ENCODE measurements at regions not wholly inside any gene's neighbourhood (a gene's known extent, or its start where the extent isn't known, plus 50 kb on each side); places are given as distances from the start of the nearest gene placed in this dataset.

GRCh38 chr14:100469632-100470522 lies 117.3 kb downstream of the BEGAIN start:
- no peak for DNase-seq

GRCh38 chr14:100470523-100470897 lies 116.7 kb downstream of the BEGAIN start:
- DNase-seq = no peak

DNA sequence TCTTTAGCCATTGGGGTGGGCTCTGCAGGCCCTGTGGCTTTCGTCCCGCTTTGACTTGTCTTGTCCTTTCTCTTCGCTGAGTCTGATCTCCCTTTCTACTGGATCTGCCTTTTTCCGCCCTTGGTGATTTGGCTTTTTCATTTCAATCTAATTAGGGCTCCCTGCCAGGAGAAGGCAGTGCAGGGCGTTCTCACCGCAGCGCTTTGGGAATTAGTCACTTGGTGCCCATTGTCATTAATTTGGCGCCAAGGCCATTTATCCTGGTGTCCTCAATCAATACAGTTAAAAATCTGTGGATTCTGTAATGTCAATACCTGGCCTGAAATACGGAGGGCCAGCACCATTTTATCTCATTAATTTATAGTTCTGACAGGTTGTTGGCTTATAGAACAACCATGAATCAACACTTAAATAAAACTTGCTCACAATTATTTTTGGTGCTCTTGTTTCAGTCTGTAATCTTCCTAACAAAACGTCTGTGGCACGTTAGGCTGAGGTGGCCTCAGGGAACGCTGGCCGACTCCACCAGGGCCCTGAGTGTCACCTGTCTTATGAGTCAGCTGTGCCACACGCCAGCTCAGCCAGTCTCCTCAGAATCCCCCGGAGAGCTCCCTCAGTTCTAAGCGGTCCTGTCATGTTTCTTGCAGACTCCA lies 115.7 kb downstream of the BEGAIN start:
- peak; percentile 99 for DNase-seq

DNA sequence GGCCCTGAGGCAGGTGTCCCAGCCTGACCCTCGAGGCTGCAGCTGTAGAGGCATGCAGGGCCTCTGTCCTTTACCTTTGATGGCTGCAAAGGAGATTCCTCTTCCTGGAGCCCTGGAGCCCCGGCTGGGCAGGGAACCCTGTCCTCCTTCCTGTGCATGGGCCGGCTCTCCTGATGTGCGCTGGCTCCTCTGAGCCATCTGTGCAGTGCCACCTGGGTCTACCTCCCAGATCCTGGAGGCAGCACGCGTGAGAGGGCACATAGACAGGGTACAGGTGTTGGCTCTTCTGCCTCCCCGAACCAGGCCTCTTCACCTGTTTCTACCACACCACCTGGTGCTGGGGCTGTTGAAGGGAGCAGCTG lies 115.1 kb downstream of the BEGAIN start:
- DNase-seq = peak; percentile 99

DNA sequence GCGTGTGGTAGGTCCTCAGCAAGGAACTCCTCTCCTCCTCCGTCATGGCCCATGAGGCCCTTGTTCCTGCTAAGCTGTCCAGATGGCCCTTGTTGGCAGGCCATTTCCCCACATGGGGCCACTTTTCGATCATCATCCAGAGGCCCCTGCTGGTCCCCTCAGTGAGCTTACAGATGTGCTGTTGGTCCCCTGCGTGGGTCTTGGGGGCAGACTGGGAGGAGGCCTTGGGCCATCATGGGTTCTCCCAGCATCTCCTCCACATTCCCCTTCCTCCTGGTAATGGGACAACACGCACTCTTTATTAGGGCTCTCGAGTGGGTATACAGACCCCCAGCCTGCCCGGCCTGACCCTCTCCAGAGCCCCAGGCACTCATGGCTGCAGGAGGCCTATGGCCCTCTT lies 114.7 kb downstream of the BEGAIN start:
- no peak for DNase-seq

GRCh38 chr14:100473249-100473648 lies 114.0 kb downstream of the BEGAIN start:
- DNase-seq = no peak

- peak; percentile 99 for DNase-seq
Observed at GRCh38 chr14:100474196-100474595, 113.0 kb downstream of the BEGAIN start.

- DNase-seq = no peak
Observed at GRCh38 chr14:100475268-100475667, 111.9 kb downstream of the BEGAIN start.

GRCh38 chr14:100476012-100476822 lies 111.0 kb downstream of the BEGAIN start:
- DNase-seq = peak; percentile 78

DNA sequence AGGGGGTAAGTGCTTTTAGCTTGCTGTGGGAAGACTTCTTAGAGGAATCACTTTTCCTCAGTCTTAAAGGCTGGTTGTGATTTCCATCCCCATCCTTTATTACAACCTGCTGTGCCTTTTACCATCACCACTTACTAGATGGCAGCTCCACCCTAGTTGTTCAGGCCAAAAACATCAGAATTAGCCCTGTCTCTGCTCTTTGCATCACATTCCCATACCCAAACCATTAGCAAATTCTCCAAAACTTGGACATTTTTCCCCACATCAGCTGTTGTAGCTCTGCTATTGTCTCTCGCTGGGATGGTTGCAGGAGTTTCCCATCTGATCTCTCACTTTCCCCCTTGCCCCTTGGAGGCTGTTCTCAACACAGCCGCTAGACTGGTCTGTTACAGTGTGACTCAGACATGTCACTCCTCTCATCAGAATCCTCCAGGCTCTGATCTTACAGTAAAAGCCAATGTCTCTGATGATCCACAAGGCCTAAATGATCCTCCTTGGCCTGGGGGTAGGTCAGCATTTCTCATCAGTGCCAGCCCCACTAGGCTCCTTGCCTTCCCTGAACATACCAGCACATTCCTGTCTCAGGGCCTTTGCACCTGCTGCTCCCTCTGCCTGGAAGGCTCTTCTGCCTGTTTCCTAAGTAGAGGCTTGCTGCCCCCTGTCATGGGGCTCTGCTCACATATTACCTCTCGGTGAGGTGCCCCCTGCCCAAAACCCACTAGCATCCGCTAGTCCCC lies 102.5 kb downstream of the BEGAIN start:
- no peak for DNase-seq

- peak; percentile 79 for DNase-seq
Observed at GRCh38 chr14:100486025-100486828, 101.0 kb downstream of the BEGAIN start.

Data from DMS79 treated with DMSO at 0.1 percent for 48 hours (cell line).